ENCODE measurements at regions not wholly inside any gene's neighbourhood (a gene's known extent, or its start where the extent isn't known, plus 50 kb on each side); places are given as distances from the start of the nearest gene placed in this dataset.

DNA sequence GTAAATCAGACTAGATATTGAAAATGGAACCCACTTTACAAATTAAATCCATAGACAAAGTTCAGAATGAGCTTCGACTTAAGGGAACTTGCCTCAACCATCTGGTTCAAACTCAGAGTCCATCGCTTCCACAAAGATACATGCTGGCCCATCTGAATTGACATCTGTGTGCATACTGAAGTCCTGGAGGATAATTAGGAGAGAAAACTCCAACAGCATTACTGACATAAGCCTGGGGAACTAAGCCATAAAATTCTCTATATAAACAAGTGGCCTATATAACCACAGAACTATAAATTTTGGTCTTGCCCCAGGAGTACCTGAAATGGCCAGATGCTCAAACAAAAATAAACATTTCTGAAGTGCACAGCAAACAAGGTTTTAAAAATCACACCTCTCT lies 94.4 kb downstream of the IZUMO3 start:
- H3K36me3 ChIP-seq: no peaks in the 10 kb centered on the region
- in situ Hi-C loops (cut with MboI; ENCODE audit: low pct_ligation_motif_present in 1 of 4, low pct_unique_long_range_greater_than_20kb in 1 of 4, low sequenced_read_pairs in 3 of 4): loop anchor here in 1 of 4 donors (25.0 kb wide), 1 partner anchor 111 kb away; no protein-coding TSS in a partner anchor
- no peak for DNase-seq
- no peaks in the 10 kb centered on the region for H3K27me3 ChIP-seq
- no peak overlapping the region for H3K27ac ChIP-seq
- intact Hi-C loops (cut with DNase I; ENCODE audit: low total_unique reads): no loop called here
- H3K4me1 ChIP-seq: no peaks in the 10 kb centered on the region
- WGBS, 2 donors (ENCODE audit: low coverage in 1 of 2): 50 to 58% methylated on average over 1 to 2 of the region's 2 CpGs
- no peaks in the 10 kb centered on the region for H3K9me3 ChIP-seq
- H3K4me3 ChIP-seq: no peak overlapping the region
- TF ChIP-seq POLR2A (IDR thresholded peaks at IDR 0.05): no peak
- no peak for TF ChIP-seq POLR2AphosphoS5 (IDR thresholded peaks at IDR 0.05)
- TF ChIP-seq, protein P1, sequence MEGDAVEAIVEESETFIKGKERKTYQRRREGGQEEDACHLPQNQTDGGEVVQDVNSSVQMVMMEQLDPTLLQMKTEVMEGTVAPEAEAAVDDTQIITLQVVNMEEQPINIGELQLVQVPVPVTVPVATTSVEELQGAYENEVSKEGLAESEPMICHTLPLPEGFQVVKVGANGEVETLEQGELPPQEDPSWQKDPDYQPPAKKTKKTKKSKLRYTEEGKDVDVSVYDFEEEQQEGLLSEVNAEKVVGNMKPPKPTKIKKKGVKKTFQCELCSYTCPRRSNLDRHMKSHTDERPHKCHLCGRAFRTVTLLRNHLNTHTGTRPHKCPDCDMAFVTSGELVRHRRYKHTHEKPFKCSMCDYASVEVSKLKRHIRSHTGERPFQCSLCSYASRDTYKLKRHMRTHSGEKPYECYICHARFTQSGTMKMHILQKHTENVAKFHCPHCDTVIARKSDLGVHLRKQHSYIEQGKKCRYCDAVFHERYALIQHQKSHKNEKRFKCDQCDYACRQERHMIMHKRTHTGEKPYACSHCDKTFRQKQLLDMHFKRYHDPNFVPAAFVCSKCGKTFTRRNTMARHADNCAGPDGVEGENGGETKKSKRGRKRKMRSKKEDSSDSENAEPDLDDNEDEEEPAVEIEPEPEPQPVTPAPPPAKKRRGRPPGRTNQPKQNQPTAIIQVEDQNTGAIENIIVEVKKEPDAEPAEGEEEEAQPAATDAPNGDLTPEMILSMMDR (IDR thresholded peaks at IDR 0.05): no peak
- no peak for TF ChIP-seq EP300 (IDR thresholded peaks at IDR 0.05; ENCODE audit: low read depth)

- WGBS, 2 donors (ENCODE audit: low coverage in 1 of 2): 17 to 53% methylated on average over 1 of the region's 1 CpG
- intact Hi-C loops (cut with DNase I; ENCODE audit: low total_unique reads) (no loop called here), in situ Hi-C loops (cut with MboI; ENCODE audit: low pct_ligation_motif_present in 1 of 4, low pct_unique_long_range_greater_than_20kb in 1 of 4, low sequenced_read_pairs in 3 of 4) (loop anchor here in 1 of 4 donors (25.0 kb wide), 1 partner anchor 112 kb away; no protein-coding TSS in a partner anchor)
- DNase-seq: no peak
- no peaks in the 10 kb centered on the region for H3K27me3 ChIP-seq
- H3K9me3 ChIP-seq: no peaks in the 10 kb centered on the region
- no peak overlapping the region for H3K4me3 ChIP-seq
- H3K27ac ChIP-seq: no peak overlapping the region
- no peaks in the 10 kb centered on the region for H3K4me1 ChIP-seq
- no peaks in the 10 kb centered on the region for H3K36me3 ChIP-seq
- TF ChIP-seq EP300 (IDR thresholded peaks at IDR 0.05; ENCODE audit: low read depth): no peak
- TF ChIP-seq, protein P1 (IDR thresholded peaks at IDR 0.05): no peak
- TF ChIP-seq POLR2A (IDR thresholded peaks at IDR 0.05): no peak
- TF ChIP-seq POLR2AphosphoS5 (IDR thresholded peaks at IDR 0.05): no peak
These were observed 95.7 kb downstream of the IZUMO3 start for GRCh38 chr9:24449976-24450375.

DNA sequence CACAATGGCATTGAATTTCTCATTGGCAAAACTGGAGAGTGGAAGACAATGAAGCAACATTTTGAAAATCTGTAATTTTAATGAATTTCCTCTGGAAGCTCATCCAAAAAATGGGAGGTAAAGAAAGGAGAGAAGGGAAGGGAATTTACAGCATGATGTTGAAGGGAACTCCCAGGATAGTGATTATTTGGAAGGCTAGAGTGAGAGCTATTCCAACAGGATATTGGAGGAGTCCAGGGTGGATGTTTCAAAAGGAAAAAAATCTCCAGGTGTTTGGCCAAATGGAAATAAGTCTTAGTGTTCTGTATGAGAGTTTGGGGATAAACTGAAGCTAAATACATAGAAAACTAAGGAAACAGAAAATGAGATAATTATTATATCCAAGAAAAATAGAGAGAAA lies 106.2 kb downstream of the IZUMO3 start:
- H3K4me1 ChIP-seq: no peaks in the 10 kb centered on the region
- intact Hi-C loops (cut with DNase I; ENCODE audit: low total_unique reads): no loop called here
- in situ Hi-C loops (cut with MboI; ENCODE audit: low pct_ligation_motif_present in 1 of 4, low pct_unique_long_range_greater_than_20kb in 1 of 4, low sequenced_read_pairs in 3 of 4): no loop called here
- no peaks in the 10 kb centered on the region for H3K27me3 ChIP-seq
- H3K9me3 ChIP-seq: no peaks in the 10 kb centered on the region
- H3K4me3 ChIP-seq: no peak overlapping the region
- TF ChIP-seq POLR2A (IDR thresholded peaks at IDR 0.05): no peak
- no peak for TF ChIP-seq EP300 (IDR thresholded peaks at IDR 0.05; ENCODE audit: low read depth)
- TF ChIP-seq, protein P1 (IDR thresholded peaks at IDR 0.05): no peak
- no peak for TF ChIP-seq POLR2AphosphoS5 (IDR thresholded peaks at IDR 0.05)
- no peak overlapping the region for H3K27ac ChIP-seq
- H3K36me3 ChIP-seq: no peaks in the 10 kb centered on the region
- DNase-seq: no peak

GRCh38 chr9:24438876-24439275 lies 106.8 kb downstream of the IZUMO3 start:
- TF ChIP-seq, protein P1 (IDR thresholded peaks at IDR 0.05): no peak
- TF ChIP-seq POLR2A (IDR thresholded peaks at IDR 0.05) (no peak), EP300 (IDR thresholded peaks at IDR 0.05; ENCODE audit: low read depth) (no peak), POLR2AphosphoS5 (IDR thresholded peaks at IDR 0.05) (no peak)
- Histone ChIP-seq H3K9me3 (no peaks in the 10 kb centered on the region), H3K27ac (no peak overlapping the region), H3K27me3 (no peaks in the 10 kb centered on the region), H3K4me1 (no peaks in the 10 kb centered on the region), H3K4me3 (no peak overlapping the region), H3K36me3 (no peaks in the 10 kb centered on the region)
- WGBS, 2 donors (ENCODE audit: low coverage in 1 of 2): 57 to 75% methylated on average over 1 to 3 of the region's 3 CpGs
- no peak for DNase-seq
- intact Hi-C loops (cut with DNase I; ENCODE audit: low total_unique reads): no loop called here
- in situ Hi-C loops (cut with MboI; ENCODE audit: low pct_ligation_motif_present in 1 of 4, low pct_unique_long_range_greater_than_20kb in 1 of 4, low sequenced_read_pairs in 3 of 4): no loop called here
